Psoas muscle (tissue), 7 donors: ENCODE measurements at regions not wholly inside any gene's neighbourhood (a gene's known extent, or its start where the extent isn't known, plus 50 kb on each side); places are given as distances from the start of the nearest gene placed in this dataset.

ENCODE experiments used
- ATAC-seq, 4 donors: fragments of 200-7000 bp; cut with Tn5 transposase; one replicate each; pipeline ENCODE4 v1.9.1; 2020; ENCODE audit warnings: moderate library complexity in 3 of 4, mild to moderate bottlenecking in 2 of 4
- DNase-seq, 2 donors: peaks; one replicate each; pipeline ENCODE4 v3.0.0-alpha.2; 2020
- H3K27ac ChIP-seq: fragments of 200-600 bp; one replicate; pipeline ENCODE4 v1.8.0; 2022
- H3K27me3 ChIP-seq, 3 donors: fragments of 200-600 bp in 1 of 3; one replicate each; pipeline versions ENCODE4 v1.6.1 to v1.8.0; 2013 to 2022; ENCODE audit warnings: low read length in 2 of 3, mild to moderate bottlenecking in 2 of 3, moderate library complexity in 1 of 3; ENCODE audit not compliant: insufficient read depth in 3 of 3
- H3K36me3 ChIP-seq, 2 donors: fragments of 200-600 bp in 1 of 2; one replicate each; pipeline versions ENCODE4 v1.6.1 to v1.8.0; 2013 to 2022; ENCODE audit warnings: low read depth in 1 of 2, mild to moderate bottlenecking in 1 of 2, moderate library complexity in 1 of 2; ENCODE audit not compliant: insufficient read depth in 1 of 2
- H3K4me1 ChIP-seq: fragments of 200-600 bp; one replicate; pipeline ENCODE4 v1.8.0; 2022
- H3K4me3 ChIP-seq: fragments of 200-600 bp; one replicate; pipeline ENCODE4 v1.8.0; 2022; ENCODE audit warnings: mild to moderate bottlenecking
- H3K9me3 ChIP-seq: fragments of 200-600 bp; one replicate; pipeline ENCODE4 v1.8.0; 2022
- CTCF ChIP-seq: fragments of 200-600 bp; IDR thresholded peaks from one replicate; pipeline ENCODE4 v1.8.0; 2022; ENCODE audit warnings: antibody characterized with exemption
- WGBS, 3 donors: extraction: QIAGEN DNeasy Blood & Tissue Kit; methylation state at CpG; one replicate each; pipeline versions ENCODE4 v1.1.6 to v1.1.7; 2013; 5-methylcytosine and 5-hydroxymethylcytosine counted together
- intact Hi-C, 2 donors: fragments of 100-400 bp; cut with DNase I; formaldehyde crosslinking; loops; one replicate each; pipeline versions ENCODE4 v1.11.0 to v1.14.2; 2022
- donor health status: healthy with polysubstance abuse.
- donor health status: DM: no; HTN: no; CAD: no; lungs with moderate emphysema.
- donor health status: Bipolar disorder and iron deficiency.
- donor health status: healthy.
- donor health status: DM: yes; HTN: yes; CAD: no.
- donor health status: DM: no; HTN: no; CAD: no.
- donor health status: DM: yes; HTN: yes; CAD: no.

- Histone ChIP-seq H3K4me3 (no peak overlapping the region), H3K4me1 (no peaks in the 10 kb centered on the region), H3K36me3 (no peaks in the 10 kb centered on the region), H3K9me3 (no peaks in the 10 kb centered on the region), H3K27me3 (no peaks in the 10 kb centered on the region), H3K27ac (no peak overlapping the region)
- no peak for TF ChIP-seq CTCF
- intact Hi-C loops: no loop called here
- DNase-seq (no peak), ATAC-seq (no peak)
- WGBS, 3 donors: 56 to 62% (median 61%) methylated on average over 6 of the region's 6 CpGs
These were observed 674.2 kb upstream of the ARGLU1 start for GRCh38 chr13:107242138-107242537.

GRCh38 chr13:107241381-107241780 is 673.4 kb upstream of the ARGLU1 start:
- 74 to 75% (median 74%) methylated on average over 7 of the region's 7 CpGs for WGBS, 3 donors
- Histone ChIP-seq H3K27ac (no peak overlapping the region), H3K4me1 (no peaks in the 10 kb centered on the region), H3K36me3 (no peaks in the 10 kb centered on the region), H3K4me3 (no peak overlapping the region), H3K27me3 (no peaks in the 10 kb centered on the region), H3K9me3 (no peaks in the 10 kb centered on the region)
- DNase-seq (no peak), ATAC-seq (no peak)
- intact Hi-C loops: no loop called here
- no peak for TF ChIP-seq CTCF

GRCh38 chr13:107239213-107239612 is 671.3 kb upstream of the ARGLU1 start:
- 63 to 85% (median 85%) methylated on average over 8 of the region's 8 CpGs for WGBS, 3 donors
- Histone ChIP-seq H3K36me3 (no peaks in the 10 kb centered on the region), H3K27me3 (no peaks in the 10 kb centered on the region), H3K4me3 (no peak overlapping the region), H3K4me1 (no peaks in the 10 kb centered on the region), H3K9me3 (no peaks in the 10 kb centered on the region), H3K27ac (no peak overlapping the region)
- intact Hi-C loops: no loop called here
- DNase-seq (no peak), ATAC-seq (no peak)
- no peak for TF ChIP-seq CTCF

- Histone ChIP-seq H3K4me3 (no peak overlapping the region), H3K27ac (no peak overlapping the region), H3K27me3 (no peaks in the 10 kb centered on the region), H3K36me3 (no peaks in the 10 kb centered on the region), H3K4me1 (no peaks in the 10 kb centered on the region), H3K9me3 (no peaks in the 10 kb centered on the region)
- TF ChIP-seq CTCF: no peak
- ATAC-seq (no peak), DNase-seq (no peak)
- 71 to 73% (median 72%) methylated on average over 6 of the region's 6 CpGs for WGBS, 3 donors
- intact Hi-C loops: no loop called here
These were observed 670.5 kb upstream of the ARGLU1 start for GRCh38 chr13:107238262-107238981.
